Ureter (tissue), 1 donor: ENCODE measurements at regions not wholly inside any gene's neighbourhood (a gene's known extent, or its start where the extent isn't known, plus 50 kb on each side); places are given as distances from the start of the nearest gene placed in this dataset.
"Not testable (repeated sequence)": the region's sequence is repeated elsewhere in the genome, so short reads cannot be mapped to it uniquely, and the experiment has no call there.

Source experiments
- DNase-seq: peaks from one replicate; pipeline ENCODE4 v3.0.0-alpha.2; 2020; ENCODE audit warnings: low spot score
- donor health status: DM: yes; HTN: yes; CAD: no.

DNA sequence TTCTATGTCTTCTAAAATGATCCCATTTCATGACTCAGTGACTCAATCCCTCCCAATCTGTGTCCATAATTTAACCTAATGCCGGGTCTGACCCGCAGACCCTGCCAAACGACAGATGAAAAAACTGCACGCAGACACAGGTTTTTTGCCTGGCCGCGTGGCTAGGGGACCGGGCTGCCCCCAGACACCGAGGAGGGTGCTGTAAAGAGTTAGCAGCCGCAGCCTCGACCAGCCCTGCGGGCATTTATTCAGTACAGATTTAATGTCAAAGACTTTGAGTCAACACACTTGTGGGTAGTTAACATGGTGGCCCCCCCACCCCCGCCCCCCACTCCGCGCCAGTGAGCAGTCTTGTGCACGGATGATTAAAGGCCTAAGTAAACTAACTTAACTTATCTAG is 1324.7 kb downstream of the GATA3 start:
- DNase-seq, result no peak

DNA sequence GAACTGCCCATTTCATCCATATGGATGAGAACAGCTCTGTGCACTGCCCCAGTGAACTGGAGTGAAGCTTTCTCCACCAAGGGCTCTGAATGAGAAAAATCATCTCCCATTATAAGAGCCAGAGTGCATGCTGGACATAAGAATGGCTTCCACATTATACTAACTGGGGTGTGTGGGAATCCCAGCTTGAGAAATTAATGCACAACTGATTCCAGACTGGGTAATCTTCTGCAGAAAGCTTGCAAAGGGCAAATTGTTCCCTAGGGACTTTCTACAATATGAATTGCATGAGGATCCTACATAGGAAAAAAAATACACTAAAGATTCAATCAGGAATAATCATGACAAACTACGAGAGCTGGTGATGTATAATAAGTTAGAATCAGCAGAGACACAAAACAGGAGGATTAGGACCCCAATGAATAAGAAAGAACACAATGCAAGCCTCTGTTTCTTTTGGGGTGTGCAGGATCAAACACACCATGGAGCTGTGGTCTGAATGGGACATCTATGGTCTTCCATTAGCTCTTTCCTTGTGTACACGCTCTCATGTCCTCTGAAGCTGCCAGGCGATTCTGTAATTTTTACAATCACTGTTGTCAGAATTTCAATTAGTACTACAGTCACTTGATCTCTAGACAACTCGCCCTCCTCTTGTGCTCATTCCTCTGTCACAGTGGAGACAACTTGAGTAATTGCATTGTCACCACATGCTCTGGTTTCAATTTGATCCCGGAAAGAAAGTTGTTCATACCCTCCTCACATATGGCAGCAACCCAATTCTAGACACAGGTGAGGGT is 1327.4 kb downstream of the GATA3 start:
- no peak for DNase-seq

DNA sequence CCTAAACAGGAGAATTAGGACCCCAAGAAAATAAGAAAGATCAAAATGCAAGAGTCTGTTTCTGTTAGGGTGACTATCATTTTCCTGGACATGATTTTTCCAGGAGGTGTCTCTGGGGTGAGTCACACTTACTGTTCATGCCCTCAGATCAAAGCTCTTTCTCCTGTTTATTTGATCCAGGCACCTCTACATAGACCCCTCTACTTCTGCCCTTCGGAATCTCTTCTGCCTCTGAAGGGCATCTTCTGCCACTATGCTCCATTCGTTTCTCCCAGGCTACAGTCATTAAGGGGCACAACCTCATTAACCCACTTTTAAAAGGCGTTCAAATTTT is 1328.0 kb downstream of the GATA3 start:
- DNase-seq, result no peak

DNA sequence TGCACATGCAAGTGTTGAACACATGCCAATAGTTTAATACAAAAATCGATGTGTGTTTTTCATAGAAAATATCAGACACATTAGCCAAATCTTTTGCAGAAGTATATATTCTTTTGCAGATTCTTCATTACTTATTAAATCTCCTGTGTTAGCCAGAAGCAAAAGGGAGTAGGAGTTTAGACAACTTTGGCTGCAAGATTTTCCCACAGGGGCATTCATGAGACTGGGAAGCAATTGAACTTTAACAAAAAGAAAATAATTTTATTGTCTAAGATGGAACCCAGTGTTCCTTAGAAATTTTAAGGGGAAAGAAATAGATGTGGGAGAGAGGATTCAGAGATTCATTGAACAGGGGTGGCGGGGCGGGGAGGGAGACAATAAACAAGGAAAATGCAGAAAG is 1336.0 kb downstream of the GATA3 start:
- DNase-seq, result no peak

DNA sequence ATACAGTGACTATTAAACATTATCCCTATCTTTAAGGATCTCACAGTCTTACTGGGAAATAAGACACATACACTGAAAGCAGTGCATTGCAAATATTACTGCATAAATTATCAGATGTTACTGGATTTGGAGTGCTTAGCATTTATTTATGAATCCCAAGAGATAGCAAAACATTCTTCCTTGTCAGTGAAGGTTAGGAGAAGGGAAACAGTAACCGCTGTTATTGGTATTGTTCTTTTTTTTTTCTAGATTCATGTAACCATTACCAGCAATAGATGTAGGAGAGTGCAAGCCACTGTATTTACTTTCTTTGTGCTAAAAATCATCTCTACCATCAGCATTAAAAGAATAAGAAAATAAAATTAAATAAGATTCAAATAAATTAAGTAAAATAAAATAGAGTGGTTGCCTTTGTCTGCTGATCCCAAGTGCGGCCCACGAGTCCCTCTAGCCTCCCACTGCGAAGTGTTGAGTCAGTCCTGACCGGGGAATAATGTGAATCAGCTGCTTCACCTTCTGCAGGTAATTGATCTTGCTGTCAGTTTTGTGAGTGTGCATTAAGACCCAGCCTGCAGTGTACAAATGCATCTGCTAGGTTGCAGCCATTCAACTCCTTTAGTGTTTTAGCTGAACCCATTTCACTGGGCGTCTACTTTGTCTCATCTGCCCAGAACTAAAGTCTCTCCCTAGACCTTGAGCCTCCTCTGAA is 1344.9 kb downstream of the GATA3 start:
- no peak for DNase-seq

DNA sequence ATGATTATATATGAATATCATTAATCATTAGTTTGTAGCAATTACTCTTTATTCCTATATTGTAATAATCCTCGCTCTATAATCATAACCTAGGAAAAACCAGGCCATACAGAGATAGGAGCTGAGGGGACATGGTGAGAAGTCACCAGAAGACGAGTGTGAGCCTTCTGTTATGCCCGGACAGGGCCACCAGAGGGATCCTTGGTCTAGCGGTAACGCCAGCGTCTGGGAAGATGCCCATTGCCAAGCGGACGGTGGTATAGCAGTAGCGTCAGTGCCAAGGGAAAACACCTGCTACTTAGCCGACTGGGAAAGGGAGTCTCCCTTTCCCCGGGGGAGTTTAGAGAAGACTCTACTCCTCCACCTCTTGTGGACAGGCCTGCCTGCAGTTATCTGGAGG is 1347.6 kb downstream of the GATA3 start:
- not testable (repeated sequence) for DNase-seq

DNA sequence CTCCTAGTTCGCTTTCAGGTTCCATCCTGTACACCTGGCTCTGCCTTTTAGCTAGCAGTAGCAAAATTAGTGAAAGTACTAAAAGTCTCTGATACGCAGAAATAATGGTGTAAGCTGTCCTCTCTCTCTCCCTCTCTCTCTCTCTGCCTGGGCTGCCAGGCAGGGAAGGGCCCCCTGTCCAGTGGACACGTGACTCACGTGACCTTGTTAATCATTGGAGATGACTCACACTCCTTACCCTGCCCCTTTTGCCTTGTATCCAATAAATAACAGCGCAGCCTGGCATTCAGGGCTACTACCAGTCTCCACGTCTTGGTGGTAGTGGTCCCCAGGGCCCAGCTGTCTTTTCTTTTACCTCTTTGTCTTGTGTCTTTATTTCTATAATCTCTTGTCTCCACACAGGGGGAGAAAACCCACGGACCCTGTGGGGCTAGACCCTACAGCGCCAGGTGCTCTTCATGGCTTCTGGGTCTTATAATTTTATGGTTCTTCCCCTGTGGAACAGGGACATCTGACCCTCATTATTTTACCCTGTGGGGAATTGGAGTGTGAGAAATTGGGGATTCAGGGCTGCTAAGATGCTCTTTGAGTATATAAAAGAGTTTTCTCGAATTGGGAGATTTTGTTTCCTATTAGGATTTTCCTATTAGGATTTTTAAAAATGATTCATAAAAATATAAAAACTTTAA is 1348.2 kb downstream of the GATA3 start:
- DNase-seq, result not testable (repeated sequence)

DNA sequence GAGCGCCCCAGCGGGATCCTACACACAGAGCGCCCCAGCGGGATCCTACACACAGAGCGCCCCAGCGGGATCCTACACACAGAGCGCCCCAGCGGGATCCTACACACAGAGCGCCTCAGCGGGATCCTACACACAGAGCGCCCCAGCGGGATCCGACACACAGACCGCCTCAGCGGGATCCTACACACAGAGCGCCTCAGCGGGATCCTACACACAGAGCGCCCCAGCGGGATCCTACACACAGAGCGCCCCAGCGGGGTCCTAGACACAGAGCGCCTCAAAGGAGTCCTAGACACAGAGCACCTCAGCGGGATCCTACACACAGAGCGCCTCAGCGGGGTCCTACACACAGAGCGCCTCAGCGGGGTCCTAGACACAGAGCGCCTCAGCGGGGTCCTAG is 1352.7 kb downstream of the GATA3 start:
- not testable (repeated sequence) for DNase-seq

DNA sequence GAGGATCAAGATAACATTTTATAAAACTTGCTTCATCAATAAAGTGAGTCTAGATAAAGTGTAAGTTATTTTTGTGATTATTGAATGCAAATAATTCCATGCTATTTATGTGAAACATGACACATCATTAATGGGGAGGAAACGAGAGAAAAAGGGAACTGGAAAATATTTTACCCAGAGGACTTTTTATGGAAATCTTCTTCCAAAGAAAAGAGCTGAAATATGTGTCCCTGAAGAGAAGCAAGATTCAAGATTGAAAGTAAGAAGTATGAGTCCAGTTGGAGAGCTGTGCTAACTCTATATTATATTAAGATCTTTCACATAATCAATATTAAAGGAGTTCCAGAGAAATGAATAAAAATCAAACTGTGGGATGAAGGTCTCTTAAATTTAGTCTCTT is 1361.8 kb downstream of the GATA3 start:
- no peak for DNase-seq

DNA sequence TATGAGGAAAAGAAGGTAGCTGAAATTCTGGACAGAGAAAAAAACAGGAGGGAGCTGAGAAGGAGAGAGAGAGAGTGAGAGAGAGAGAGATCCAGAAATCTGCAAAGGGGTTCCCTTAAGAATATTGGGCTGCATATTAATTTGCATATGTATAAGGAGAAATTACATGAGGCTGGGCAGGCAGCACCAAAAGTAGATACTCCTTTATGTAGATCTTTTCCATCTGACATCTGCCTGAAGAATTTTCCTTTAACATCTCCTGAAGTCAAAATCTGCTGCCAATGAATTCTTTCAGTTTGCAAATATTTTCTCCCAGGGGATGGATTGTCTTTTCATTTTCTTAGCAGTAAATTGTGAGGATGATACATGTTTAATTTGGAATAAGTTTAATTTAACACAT is 1365.3 kb downstream of the GATA3 start:
- DNase-seq, result no peak

DNA sequence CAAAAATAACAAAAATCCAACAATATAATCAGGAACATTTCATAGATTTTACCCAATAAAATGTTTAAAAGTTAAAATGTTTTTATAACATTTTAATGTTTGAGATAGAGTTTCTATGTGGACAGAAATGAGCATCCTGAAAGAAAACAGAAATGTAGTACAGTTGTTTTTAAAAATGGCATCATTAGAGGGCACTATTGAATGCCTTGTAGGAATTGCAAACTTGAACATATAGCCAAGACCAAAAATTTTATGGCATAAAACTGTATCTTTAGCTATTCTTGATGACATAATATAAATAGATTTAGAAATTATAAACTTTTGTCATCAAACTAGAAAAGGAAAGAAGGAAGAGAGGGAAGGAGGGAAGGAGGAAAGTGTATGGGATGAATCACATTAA is 1372.7 kb downstream of the GATA3 start:
- DNase-seq, result no peak

DNA sequence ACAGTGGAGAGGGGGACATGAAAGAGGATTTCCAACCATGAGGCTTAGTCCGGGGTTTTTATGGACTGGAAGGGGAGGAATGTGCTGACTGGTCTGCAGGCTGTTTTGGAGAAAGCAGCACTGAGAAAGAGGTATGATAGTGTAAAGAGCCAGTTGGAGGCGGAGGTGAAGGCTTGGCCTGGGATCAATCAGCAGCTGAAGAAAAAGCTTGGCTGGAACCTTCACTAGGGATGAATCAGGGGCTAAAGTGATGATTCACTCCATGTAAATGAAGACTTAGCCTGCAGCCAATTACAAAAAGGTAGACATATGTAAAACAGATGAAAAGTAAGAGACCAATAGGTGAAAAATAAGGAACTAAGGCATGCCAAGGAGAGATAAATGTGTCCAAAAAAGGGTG is 1382.6 kb downstream of the GATA3 start:
- no peak for DNase-seq

DNA sequence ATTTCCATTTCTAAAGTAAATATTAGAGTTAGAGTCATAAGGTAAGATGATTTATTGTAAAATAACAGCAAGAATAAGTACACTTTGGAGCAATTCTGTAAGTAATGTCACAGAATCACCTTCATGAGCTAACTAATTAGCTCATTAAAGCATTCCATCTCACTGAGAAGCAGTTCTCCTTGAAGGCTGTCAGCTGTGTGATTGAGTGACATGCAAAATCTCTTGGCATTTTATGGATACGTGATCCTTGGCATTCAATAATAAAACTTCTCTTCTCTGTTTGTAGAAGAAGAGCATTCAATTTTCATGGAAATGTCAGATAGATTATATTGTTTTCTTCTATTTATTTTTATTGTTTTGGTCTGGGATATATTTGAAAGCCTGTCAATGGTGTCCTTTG is 1389.3 kb downstream of the GATA3 start:
- no peak for DNase-seq

DNA sequence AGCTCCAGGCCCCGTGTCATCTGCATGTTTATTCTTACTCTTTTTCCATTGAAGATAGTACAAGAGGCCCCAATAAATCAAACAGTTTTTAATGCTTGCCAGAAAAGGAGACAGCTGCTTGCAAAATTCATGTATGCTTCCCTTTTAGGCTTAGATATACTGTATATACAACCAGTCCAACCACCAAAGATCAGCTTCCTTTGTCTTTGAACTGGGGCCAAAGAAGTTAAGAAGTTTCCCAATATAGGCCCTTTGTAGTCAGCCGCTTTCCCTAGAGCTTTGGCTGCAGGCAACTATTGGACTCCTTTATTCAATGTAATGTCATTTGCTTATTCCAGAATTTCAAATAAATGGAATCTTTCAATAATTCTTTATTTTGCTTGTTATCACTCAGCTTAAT is 1395.0 kb downstream of the GATA3 start:
- no peak for DNase-seq

DNA sequence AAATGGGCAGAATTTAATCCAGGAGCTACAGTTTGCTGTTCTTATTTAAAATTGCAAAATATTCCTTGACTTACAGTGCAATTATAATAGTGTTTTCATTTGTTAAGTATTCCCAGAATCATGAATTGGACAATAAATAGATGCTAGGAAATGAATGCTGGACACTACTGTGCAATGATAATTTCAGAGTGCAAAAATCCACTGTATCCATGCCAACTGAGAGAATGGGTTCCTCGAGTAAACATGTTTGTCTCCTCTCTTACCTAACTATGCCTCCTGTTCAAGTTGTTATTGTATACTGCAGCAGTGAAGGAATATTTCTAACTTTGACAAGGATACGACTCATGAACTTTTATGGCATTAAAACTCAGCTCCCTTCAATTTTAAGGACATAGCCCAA is 1396.3 kb downstream of the GATA3 start:
- DNase-seq, result no peak

DNA sequence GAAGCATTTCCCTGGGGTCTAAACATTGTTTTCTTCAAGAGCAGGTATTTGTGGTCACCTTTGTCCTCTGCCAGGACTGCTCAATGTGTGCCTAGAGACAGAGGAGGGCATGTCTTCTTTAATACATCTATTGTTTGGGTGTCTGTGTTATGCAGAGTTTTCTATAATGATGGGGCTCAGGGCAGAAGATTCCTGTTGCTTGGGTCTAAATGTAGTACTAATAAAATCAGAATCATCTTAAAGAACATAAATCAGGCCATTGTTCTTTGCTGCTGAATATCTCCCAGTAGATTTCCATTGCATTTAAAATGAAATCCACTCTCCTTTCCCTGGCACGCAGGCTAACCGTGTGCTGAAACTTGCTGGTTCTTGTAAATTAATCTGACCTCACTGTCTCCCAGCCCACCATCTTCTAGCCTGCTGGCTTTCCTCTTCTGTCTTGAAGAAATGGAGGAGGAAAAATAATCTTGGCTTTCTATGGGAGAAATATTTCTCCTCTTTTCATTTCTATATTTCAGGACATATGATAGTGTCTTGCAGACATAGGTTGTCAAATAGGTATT is 1396.8 kb downstream of the GATA3 start:
- no peak for DNase-seq

DNA sequence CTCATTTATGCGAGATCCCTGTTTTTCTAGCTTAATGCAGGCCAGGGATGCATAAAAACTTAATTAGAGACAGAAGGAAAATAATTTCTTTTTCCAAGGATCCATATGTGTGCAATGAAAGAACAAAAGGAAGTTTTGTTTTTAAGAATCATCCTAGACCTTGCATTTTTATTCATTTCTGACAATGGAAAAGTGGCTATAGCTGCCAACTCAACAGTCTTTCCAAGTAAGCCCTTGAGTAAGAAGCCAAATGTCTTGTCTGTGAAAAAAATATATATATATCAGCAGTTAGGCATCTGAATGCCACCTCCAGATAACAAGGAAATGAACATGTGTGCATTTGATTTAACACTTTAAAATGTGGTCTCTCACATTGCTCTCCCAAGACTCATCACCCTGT is 1397.6 kb downstream of the GATA3 start:
- DNase-seq, result no peak

DNA sequence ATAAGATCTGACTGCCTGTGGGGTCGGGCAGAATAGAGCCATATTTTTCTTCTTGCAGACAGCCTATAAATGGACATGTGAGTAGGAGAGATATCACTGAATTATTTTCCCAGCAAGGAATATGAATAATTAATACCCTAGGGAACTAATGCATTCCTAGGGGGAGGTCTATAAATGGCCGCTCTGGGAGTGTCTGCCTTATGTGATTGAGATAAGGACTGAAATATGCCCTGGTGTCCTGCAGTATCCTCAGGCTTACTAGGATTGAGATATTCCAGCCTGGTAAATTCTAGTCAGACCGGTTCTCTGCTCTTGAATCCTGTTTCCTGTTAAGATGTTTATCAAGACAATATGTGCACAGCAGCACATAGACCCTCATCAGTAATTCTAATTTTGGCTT is 1399.4 kb downstream of the GATA3 start:
- DNase-seq, result not testable (repeated sequence)

DNA sequence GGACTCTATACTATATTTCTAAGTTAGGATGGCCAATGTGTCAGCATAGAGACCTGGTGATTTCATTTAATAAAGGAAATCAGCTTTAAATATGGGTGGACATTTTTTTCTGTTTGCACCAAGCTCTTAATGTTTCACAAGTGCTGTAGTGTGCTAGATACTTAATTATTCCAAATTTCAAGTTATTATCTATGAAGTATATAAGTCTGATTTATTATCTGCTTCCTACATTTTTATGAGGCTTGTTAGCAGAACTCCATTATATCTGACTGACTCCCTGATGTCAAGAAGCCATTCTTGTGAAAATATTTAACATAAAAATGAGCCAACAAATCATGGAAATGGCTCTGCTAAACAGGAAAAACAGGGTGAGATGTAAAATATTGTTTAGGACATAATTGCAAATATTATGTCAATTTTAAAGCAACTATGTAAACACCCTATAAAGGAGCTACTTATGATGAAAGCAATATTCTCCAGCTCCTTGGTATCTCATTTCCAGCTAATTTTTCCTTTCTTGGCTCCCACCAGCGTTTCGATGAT is 1415.2 kb downstream of the GATA3 start:
- no peak for DNase-seq

DNA sequence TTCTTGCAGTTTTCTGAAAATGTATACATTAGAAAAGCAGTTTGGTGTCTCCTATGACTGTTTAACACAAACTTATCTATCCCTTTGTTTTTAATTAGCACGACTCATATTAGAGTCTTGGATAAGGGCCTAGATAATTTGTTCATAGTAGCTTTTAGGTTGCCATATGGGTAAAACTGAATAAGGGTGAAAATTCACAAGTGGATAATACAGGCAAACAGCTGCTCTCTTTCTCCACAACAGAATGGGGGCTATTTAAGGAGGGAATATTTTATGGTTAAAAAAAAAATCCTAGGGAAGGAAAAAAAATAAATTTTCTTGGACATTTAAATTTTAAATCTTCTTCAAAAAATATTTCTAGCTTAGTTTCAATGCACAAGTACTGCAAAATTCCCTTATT is 1416.1 kb downstream of the GATA3 start:
- no peak for DNase-seq

DNA sequence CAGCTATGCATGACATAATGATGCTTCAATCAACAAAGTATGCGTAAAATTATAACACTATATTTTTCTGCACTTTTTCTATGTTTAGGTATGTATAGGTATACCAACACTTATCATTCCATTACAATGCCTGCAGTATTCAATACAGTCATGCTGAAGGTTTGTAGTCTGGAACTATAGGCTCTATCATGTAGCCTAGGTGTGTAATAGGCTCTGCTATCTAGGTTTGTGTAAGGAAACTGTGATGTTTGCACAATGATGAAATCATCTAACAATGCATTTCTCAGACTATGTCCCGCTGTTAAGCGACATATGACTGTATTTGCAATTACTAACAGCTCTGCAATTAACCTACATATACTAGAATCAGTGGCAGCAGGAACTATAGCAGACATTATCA is 1447.5 kb downstream of the GATA3 start:
- no peak for DNase-seq

DNA sequence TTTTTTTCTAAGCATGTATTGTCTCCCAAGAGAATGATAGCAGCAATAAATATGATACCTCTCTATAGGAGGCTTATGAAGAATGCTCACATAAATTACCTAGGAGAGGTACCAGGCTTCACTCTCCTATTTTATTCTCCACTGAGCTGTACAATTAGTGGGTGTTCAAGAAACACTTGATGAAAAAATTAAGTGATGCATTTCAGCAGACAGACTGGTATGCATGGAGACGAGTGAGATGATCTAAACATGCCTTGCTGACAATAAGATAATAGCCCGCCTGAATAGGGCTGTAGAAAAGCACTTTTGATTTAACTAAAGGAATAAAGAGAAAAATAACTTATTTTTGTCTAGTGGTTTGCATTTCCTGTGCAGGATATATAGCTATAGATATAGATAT is 1449.7 kb downstream of the GATA3 start:
- no peak for DNase-seq
